Heart left ventricle (tissue), 16 donors: ENCODE measurements at regions not wholly inside any gene's neighbourhood (a gene's known extent, or its start where the extent isn't known, plus 50 kb on each side); places are given as distances from the start of the nearest gene placed in this dataset.

Experiments used
- ATAC-seq, 4 donors: fragments of 200-7000 bp; cut with Tn5 transposase; one replicate each; pipeline ENCODE4 v1.9.1; 2020 to 2022; ENCODE audit warnings: moderate library complexity in 4 of 4, mild to moderate bottlenecking in 3 of 4, moderate number of reproducible peaks in 1 of 4
- DNase-seq, 5 donors: peaks; one replicate each; pipeline ENCODE4 v3.0.0-alpha.2; 2020
- H3K27ac ChIP-seq, 12 donors: fragments of 200-600 bp; sonication (generic) in 4 of 12; one replicate each; pipeline versions ENCODE4 v1.5.0 to v1.8.0; 2016 to 2022; ENCODE audit warnings: mild to moderate bottlenecking in 2 of 12
- H3K27me3 ChIP-seq, 9 donors: fragments of 200-600 bp; sonication (generic) in 2 of 9; one replicate each; pipeline versions ENCODE4 v1.5.1 to v1.8.0; 2016 to 2022; ENCODE audit warnings: mild to moderate bottlenecking in 3 of 9
- H3K36me3 ChIP-seq, 9 donors: fragments of 200-600 bp; sonication (generic) in 2 of 9; one replicate each; pipeline versions ENCODE4 v1.5.0 to v1.8.0; 2018 to 2022; ENCODE audit warnings: mild to moderate bottlenecking in 2 of 9
- H3K4me1 ChIP-seq, 12 donors: fragments of 200-600 bp; sonication (generic) in 4 of 12; one replicate each; pipeline versions ENCODE4 v1.5.0 to v1.8.0; 2016 to 2022; ENCODE audit warnings: mild to moderate bottlenecking in 3 of 12
- H3K4me3 ChIP-seq, 12 donors: fragments of 200-600 bp; sonication (generic) in 4 of 12; one replicate each; pipeline versions ENCODE4 v1.5.0 to v1.8.0; 2017 to 2022; ENCODE audit warnings: mild to moderate bottlenecking in 9 of 12, moderate library complexity in 4 of 12
- H3K9me3 ChIP-seq, 12 donors: fragments of 200-600 bp; sonication (generic) in 4 of 12; one replicate each; pipeline versions ENCODE4 v1.5.0 to v1.8.0; 2016 to 2022; ENCODE audit warnings: mild to moderate bottlenecking in 1 of 12
- POLR2A ChIP-seq, 2 donors: fragments of 450-650 bp; IDR thresholded peaks; one replicate each; pipeline ENCODE4 v1.6.1; 2017; ENCODE audit warnings: antibody characterized with exemption in 2 of 2, mild to moderate bottlenecking in 2 of 2, moderate library complexity in 2 of 2
- WGBS, 4 donors: extraction: QIAGEN DNeasy Blood & Tissue Kit in 2 of 4; methylation state at CpG; one replicate each; pipeline versions ENCODE4 v1.1.5 to v1.1.7; 2013 to 2018; 5-methylcytosine and 5-hydroxymethylcytosine counted together
- intact Hi-C, 10 donors: fragments of 100-400 bp; cut with DNase I; formaldehyde crosslinking; loops; one replicate each; pipeline versions ENCODE4 v1.11.1 to v1.14.2; 2022
- TF ChIP-seq, protein P1 (sequence below), 12 donors: fragments of 200-600 bp; sonication (generic) in 4 of 12; IDR thresholded peaks; one replicate each; pipeline versions ENCODE4 v1.5.0 to v1.8.0; 2018 to 2022; ENCODE audit warnings: antibody characterized with exemption in 12 of 12, mild to moderate bottlenecking in 5 of 12
- donor health status: ischemic (EF 13 %, LVEDD 7.1; RV severe dilation, severe dysfunction).
- donor health status: healthy with polysubstance abuse.
- donor health status: DM: no; HTN: yes; CAD: no.
- donor health status: DM: no; HTN: no; CAD: no.
- donor health status: ischemic (EF 25% LVEDD 6.9; RV normal size, moderate dysfunction).
- donor health status: ischemic (EF 25% LVEDD 5.7; RV mildly dilated, moderate dysfunction).
- donor health status: healthy.
- donor health status: DM: yes; HTN: yes; CAD: no.
- donor health status: ischemic (EF 35%, LVEDD 5.7; RV mildly dilated, moderate dysfunction).
- donor health status: nonischemic (EF 11% LVEDD 7.7; RV severe dilation, severe dysfunction).
- donor health status: DM: yes; HTN: yes; CAD: no.
- donor health status: PGD.
- donor health status: ischemic (EF 29% LVEDD 5.4; RV normal size, mild dysfunction).
- donor health status: nonischemic (EF 23%, LVEDD 6.1; RV moderate dilation, normal function).

- 68 to 82% (median 77%) methylated on average over 4 of the region's 4 CpGs for WGBS, 4 donors
- Histone ChIP-seq H3K4me1 (no peaks in the 10 kb centered on the region), H3K27me3 (no peaks in the 10 kb centered on the region), H3K9me3 (no peaks in the 10 kb centered on the region), H3K36me3 (no peaks in the 10 kb centered on the region), H3K27ac (no peak overlapping the region), H3K4me3 (no peak overlapping the region)
- no peak for ATAC-seq
- intact Hi-C loops, result no loop called here
- no peak for DNase-seq
- TF ChIP-seq POLR2A (IDR thresholded peaks at IDR 0.05), result no peak
- TF ChIP-seq, protein P1, sequence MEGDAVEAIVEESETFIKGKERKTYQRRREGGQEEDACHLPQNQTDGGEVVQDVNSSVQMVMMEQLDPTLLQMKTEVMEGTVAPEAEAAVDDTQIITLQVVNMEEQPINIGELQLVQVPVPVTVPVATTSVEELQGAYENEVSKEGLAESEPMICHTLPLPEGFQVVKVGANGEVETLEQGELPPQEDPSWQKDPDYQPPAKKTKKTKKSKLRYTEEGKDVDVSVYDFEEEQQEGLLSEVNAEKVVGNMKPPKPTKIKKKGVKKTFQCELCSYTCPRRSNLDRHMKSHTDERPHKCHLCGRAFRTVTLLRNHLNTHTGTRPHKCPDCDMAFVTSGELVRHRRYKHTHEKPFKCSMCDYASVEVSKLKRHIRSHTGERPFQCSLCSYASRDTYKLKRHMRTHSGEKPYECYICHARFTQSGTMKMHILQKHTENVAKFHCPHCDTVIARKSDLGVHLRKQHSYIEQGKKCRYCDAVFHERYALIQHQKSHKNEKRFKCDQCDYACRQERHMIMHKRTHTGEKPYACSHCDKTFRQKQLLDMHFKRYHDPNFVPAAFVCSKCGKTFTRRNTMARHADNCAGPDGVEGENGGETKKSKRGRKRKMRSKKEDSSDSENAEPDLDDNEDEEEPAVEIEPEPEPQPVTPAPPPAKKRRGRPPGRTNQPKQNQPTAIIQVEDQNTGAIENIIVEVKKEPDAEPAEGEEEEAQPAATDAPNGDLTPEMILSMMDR (IDR thresholded peaks at IDR 0.05), result no peak
Observed at GRCh38 chr9:108676355-108676754, 179.4 kb downstream of the ACTL7B start.

DNA sequence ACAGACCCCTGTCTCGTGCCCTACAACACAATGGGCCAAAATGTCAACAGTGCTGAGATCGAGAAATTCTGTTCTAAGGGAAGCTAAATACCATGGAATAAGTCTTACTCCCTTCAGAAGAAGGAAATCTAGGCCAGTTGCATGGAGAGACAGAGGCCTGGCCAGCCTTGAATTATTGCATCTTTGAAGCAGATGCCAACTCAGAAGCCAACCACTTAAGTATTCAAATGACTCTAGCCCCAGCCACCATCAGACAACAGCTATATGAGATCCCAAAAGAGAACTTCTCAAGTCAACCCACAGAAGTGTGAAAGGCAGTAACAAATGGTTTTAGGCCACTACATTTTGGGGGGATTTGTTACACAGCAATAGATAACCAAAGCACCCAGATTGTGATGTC is 180.1 kb downstream of the ACTL7B start:
- intact Hi-C loops, result no loop called here
- no peaks in the 10 kb centered on the region for H3K9me3 ChIP-seq
- H3K36me3 ChIP-seq, result no peaks in the 10 kb centered on the region
- H3K4me3 ChIP-seq, result no peak overlapping the region
- no peaks in the 10 kb centered on the region for H3K4me1 ChIP-seq
- TF ChIP-seq POLR2A (IDR thresholded peaks at IDR 0.05), result no peak
- TF ChIP-seq, protein P1 (IDR thresholded peaks at IDR 0.05), result no peak
- WGBS, 4 donors, result 71 to 86% (median 79%) methylated on average over 2 of the region's 2 CpGs
- DNase-seq (no peak), ATAC-seq (no peak)
- no peaks in the 10 kb centered on the region for H3K27me3 ChIP-seq
- no peak overlapping the region for H3K27ac ChIP-seq

- no peak for TF ChIP-seq POLR2A (IDR thresholded peaks at IDR 0.05)
- TF ChIP-seq, protein P1 (IDR thresholded peaks at IDR 0.05), result no peak
- no peak overlapping the region for H3K27ac ChIP-seq
- H3K27me3 ChIP-seq, result no peaks in the 10 kb centered on the region
- H3K4me3 ChIP-seq, result no peak overlapping the region
- ATAC-seq (no peak), DNase-seq (no peak)
- no peaks in the 10 kb centered on the region for H3K36me3 ChIP-seq
- intact Hi-C loops, result no loop called here
- WGBS, 4 donors, result 85 to 90% (median 89%) methylated on average over 6 of the region's 6 CpGs
- no peaks in the 10 kb centered on the region for H3K9me3 ChIP-seq
- no peaks in the 10 kb centered on the region for H3K4me1 ChIP-seq
Observed at GRCh38 chr9:108674766-108675530, 180.8 kb downstream of the ACTL7B start.

DNA sequence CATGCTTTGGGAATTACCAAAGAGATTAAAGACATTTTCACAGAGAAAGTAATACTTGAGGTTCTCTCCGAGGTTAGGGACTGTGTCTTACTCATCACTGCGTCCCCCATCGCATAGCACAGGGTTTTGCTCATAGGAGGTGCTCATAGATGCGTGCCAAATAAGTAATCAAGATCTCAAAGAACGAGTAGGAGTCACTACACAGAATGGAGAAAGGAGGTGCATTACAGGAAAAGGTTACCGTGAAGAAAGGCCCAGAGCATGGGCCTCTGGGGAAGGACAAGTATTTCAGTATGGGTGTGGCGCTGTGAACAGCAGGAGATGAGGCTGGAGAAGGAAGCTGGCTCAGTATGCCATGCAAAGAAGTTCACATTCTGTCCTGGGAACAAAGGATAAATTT is 182.4 kb downstream of the ACTL7B start:
- intact Hi-C loops, result no loop called here
- DNase-seq (no peak), ATAC-seq (no peak)
- 77 to 81% (median 79%) methylated on average over 7 of the region's 7 CpGs for WGBS, 4 donors
- no peaks in the 10 kb centered on the region for H3K36me3 ChIP-seq
- no peaks in the 10 kb centered on the region for H3K9me3 ChIP-seq
- no peak overlapping the region for H3K4me3 ChIP-seq
- H3K27ac ChIP-seq, result no peak overlapping the region
- H3K27me3 ChIP-seq, result no peaks in the 10 kb centered on the region
- no peaks in the 10 kb centered on the region for H3K4me1 ChIP-seq
- no peak for TF ChIP-seq POLR2A (IDR thresholded peaks at IDR 0.05)
- TF ChIP-seq, protein P1 (IDR thresholded peaks at IDR 0.05), result no peak
